T-cell (primary cell): ENCODE measurements at regions not wholly inside any gene's neighbourhood (a gene's known extent, or its start where the extent isn't known, plus 50 kb on each side); places are given as distances from the start of the nearest gene placed in this dataset.
"Not testable (repeated sequence)": the region's sequence is repeated elsewhere in the genome, so short reads cannot be mapped to it uniquely, and the experiment has no call there.

Experiments
- ATAC-seq, 4 experiments: fragments of 200-7000 bp in 3 of 4; fragments of 150-1000 bp in 1 of 4; cut with Tn5 transposase; replicated peaks in 1 of 4; 1 replicate in 3 of 4; 2 replicates in 1 of 4; pipeline ENCODE4 v1.10.0; 2021; ENCODE audit warnings: moderate library complexity in 3 of 4, mild to moderate bottlenecking in 2 of 4, moderate number of reproducible peaks in 1 of 4
- CTCF ChIA-PET, 2 donors: fragments of 300-600 bp; sonication (Branson Sonifier 250); formaldehyde crosslinking; loops; one replicate each; lab custom pipeline; 2022; ENCODE audit warnings: antibody characterized with exemption in 2 of 2; lab: Charles Lee
- POLR2A ChIA-PET, 2 donors: fragments of 300-600 bp; sonication (Branson Sonifier 250); formaldehyde crosslinking; loops; one replicate each; lab custom pipeline; 2022; ENCODE audit warnings: antibody characterized with exemption in 2 of 2; lab: Charles Lee
- DNase-seq, 35 experiments: peaks; one replicate each; pipeline versions ENCODE4 v3.0.0 to v3.0.0-alpha.2; 2013 to 2023
- H3K27ac ChIP-seq: one replicate; pipeline ENCODE4 v1.5.1; 2013; ENCODE audit warnings: low read length
- H3K27me3 ChIP-seq, 2 experiments: replicated peaks in 1 of 2; 1 replicate in 1 of 2; 2 replicates in 1 of 2; pipeline versions ENCODE4 v1.6.1 to v1.7.0; 2013; ENCODE audit warnings: low read length in 1 of 2, mixed read lengths in 1 of 2; ENCODE audit not compliant: control insufficient read depth in 2 of 2, insufficient read depth in 2 of 2; ENCODE audit errors: extremely low read depth in 1 of 2
- H3K36me3 ChIP-seq, 2 donors: 1 replicate in 1 of 2; 2 replicates in 1 of 2; pipeline versions ENCODE4 v1.6.1 to v1.7.0; 2013; ENCODE audit warnings: low read length in 1 of 2; ENCODE audit not compliant: control insufficient read depth in 2 of 2, insufficient read depth in 1 of 2; ENCODE audit errors: extremely low read depth in 1 of 2
- H3K4me1 ChIP-seq, 2 experiments: 1 replicate in 1 of 2; 2 replicates in 1 of 2; pipeline versions ENCODE4 v1.6.1 to v1.7.0; 2013; ENCODE audit warnings: low read length in 2 of 2, mixed read lengths in 1 of 2; ENCODE audit not compliant: insufficient read depth in 2 of 2, control insufficient read depth in 1 of 2; ENCODE audit errors: extremely low read depth in 1 of 2
- H3K4me3 ChIP-seq, 2 donors: 1 replicate in 1 of 2; 2 replicates in 1 of 2; pipeline versions ENCODE4 v1.5.1 to v1.7.0; 2013; ENCODE audit warnings: mild to moderate bottlenecking in 2 of 2, low read length in 1 of 2, moderate library complexity in 1 of 2; ENCODE audit not compliant: control insufficient read depth in 1 of 2; ENCODE audit errors: extremely low read depth in 1 of 2
- H3K9me3 ChIP-seq: 2 replicates; pipeline ENCODE4 v1.7.0; 2013
- H3K27ac Mint-ChIP-seq, 2 donors: one replicate each; pipeline ENCODE4 v1.8.0; 2020 to 2021; ENCODE audit warnings: mild to moderate bottlenecking in 2 of 2, mixed read lengths in 2 of 2
- H3K27me3 Mint-ChIP-seq, 2 donors: one replicate each; pipeline ENCODE4 v1.8.0; 2021 to 2022; ENCODE audit warnings: mixed read lengths in 2 of 2
- H3K36me3 Mint-ChIP-seq: one replicate; pipeline ENCODE4 v1.8.0; 2021; ENCODE audit warnings: mixed read lengths
- H3K4me1 Mint-ChIP-seq, 3 donors: one replicate each; pipeline ENCODE4 v1.8.0; 2020 to 2022; ENCODE audit warnings: mixed read lengths in 3 of 3, mild to moderate bottlenecking in 1 of 3
- H3K4me3 Mint-ChIP-seq, 3 donors: one replicate each; pipeline ENCODE4 v1.8.0; 2020 to 2022; ENCODE audit warnings: mild to moderate bottlenecking in 3 of 3, mixed read lengths in 3 of 3, moderate library complexity in 3 of 3
- H3K9me3 Mint-ChIP-seq, 3 donors: one replicate each; pipeline ENCODE4 v1.8.0; 2020 to 2022; ENCODE audit warnings: mixed read lengths in 3 of 3
- WGBS: methylation state at CpG from one replicate; pipeline ENCODE4 v1.1.5; 2013; ENCODE audit warnings: missing lambda C conversion rate; ENCODE audit not compliant: insufficient coverage; 5-methylcytosine and 5-hydroxymethylcytosine counted together

DNA sequence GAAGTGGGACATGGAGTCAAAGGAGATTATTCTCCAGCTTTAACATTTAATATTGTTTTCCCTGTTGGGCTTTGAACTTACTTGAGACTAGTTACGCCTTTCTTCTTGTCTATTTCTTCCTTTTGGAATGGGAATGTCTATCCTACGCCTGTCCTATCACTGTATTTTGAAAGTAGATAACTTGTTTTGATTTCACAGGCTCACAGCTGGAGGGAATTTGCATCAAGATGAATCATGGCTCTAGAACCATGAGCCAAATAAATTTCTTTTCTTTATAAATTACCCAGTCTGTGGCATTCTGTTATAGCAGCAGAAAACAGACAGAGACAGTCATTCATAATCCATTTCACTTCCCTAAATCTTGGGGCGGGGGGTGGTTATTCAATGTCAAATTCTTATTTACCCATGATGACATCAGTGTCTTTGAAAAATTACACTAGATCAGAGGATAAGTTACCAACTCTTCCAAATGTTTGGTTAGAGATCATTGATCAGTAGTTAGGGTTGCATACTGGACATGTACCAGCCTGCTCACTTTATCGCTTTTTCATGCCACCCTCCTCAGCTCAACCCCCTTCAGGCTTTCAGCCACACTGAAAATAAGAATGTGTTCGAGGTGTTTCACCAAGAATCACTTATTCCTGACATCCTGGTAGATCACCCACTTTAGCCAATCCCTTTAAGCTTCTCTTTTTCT is 419.6 kb upstream of the PIK3R1 start:
- WGBS = 88% methylated on average over 1 of the region's 5 CpGs
- Histone ChIP-seq H3K4me1 (no peaks in the 10 kb centered on the region), H3K27ac (no peak overlapping the region), H3K4me3 (no peak overlapping the region), H3K27me3 (no peaks in the 10 kb centered on the region), H3K36me3 (no peaks in the 10 kb centered on the region), H3K9me3 (no peaks in the 10 kb centered on the region)
- Mint-ChIP-seq H3K9me3 (peaks cover 2 to 7% (median 4%) of the 10 kb centered on the region in 3 donors), H3K27ac (no peak overlapping the region), H3K4me1 (no peaks in the 10 kb centered on the region), H3K36me3 (no peaks in the 10 kb centered on the region), H3K27me3 (peaks cover 0 to 1% of the 10 kb centered on the region in 2 donors), H3K4me3 (no peak overlapping the region)
- ChIA-PET CTCF (no interaction called here), POLR2A (interaction anchor here in 1 of 2 donors (0.5 kb wide), 1 partner anchor 1033 kb away, joined by 3 read pairs; no protein-coding TSS in a partner anchor)
- DNase-seq (no peak), ATAC-seq (no peak)

DNA sequence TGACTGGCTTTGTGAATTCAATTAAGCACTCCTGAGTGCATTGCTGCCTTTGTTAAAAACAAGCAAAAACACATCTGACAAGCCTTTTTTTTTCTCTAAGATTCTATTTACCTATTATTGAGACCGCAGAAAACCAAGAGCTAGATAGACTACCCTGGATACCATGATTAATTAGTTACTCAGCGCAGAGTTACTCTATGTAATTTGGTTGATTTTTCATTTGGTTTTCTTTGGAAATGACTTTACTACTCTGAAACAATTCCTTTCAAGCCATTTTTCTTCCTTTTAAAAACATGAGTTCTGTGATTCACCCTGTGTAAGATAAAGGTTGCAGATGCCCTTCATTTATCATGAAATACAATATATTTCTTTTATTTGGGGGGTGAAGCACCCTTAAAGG is 421.6 kb upstream of the PIK3R1 start:
- Mint-ChIP-seq H3K9me3 (peaks cover 2 to 7% (median 4%) of the 10 kb centered on the region in 3 donors), H3K27me3 (peaks cover 0 to 1% of the 10 kb centered on the region in 2 donors), H3K4me1 (no peaks in the 10 kb centered on the region), H3K4me3 (no peak overlapping the region), H3K27ac (no peak overlapping the region), H3K36me3 (no peaks in the 10 kb centered on the region)
- no peaks in the 10 kb centered on the region for H3K4me1 ChIP-seq
- CTCF ChIA-PET = no interaction called here
- no peak for ATAC-seq
- no CpG with 5 or more reads among the region's 2 CpGs for WGBS
- DNase-seq = no peak
- no peaks in the 10 kb centered on the region for H3K27me3 ChIP-seq
- H3K9me3 ChIP-seq = no peaks in the 10 kb centered on the region
- no peaks in the 10 kb centered on the region for H3K36me3 ChIP-seq
- POLR2A ChIA-PET = no interaction called here
- no peak overlapping the region for H3K27ac ChIP-seq
- no peak overlapping the region for H3K4me3 ChIP-seq

DNA sequence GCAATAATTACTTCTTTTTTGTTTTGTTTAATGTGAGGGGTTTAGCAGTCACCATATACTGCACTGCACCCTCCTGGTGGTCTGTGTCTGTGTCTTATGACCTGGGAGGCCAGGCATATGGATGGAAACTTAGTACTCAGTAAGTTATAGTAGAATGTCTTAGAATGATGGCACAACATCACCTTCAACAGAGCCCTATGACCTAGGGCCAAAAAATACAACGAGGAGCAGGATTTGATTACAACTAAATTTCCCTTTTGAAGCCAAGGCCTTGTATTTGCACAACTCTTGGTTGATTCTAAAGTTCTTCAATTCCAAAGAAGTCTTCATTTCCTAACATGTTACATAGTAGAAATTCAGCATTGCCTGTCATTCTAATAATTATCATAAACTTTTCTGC is 422.1 kb upstream of the PIK3R1 start:
- POLR2A ChIA-PET = no interaction called here
- Mint-ChIP-seq H3K4me1 (no peaks in the 10 kb centered on the region), H3K4me3 (no peak overlapping the region), H3K9me3 (peaks cover 1 to 5% (median 2%) of the 10 kb centered on the region in 3 donors), H3K36me3 (no peaks in the 10 kb centered on the region), H3K27me3 (peaks cover 0 to 1% of the 10 kb centered on the region in 2 donors), H3K27ac (no peak overlapping the region)
- CTCF ChIA-PET = no interaction called here
- ATAC-seq (no peak), DNase-seq (no peak)
- H3K4me1 ChIP-seq = no peaks in the 10 kb centered on the region
- H3K27me3 ChIP-seq = no peaks in the 10 kb centered on the region
- 63% methylated on average over 1 of the region's 1 CpG for WGBS
- no peak overlapping the region for H3K4me3 ChIP-seq
- no peaks in the 10 kb centered on the region for H3K9me3 ChIP-seq
- H3K36me3 ChIP-seq = no peaks in the 10 kb centered on the region
- no peak overlapping the region for H3K27ac ChIP-seq

DNA sequence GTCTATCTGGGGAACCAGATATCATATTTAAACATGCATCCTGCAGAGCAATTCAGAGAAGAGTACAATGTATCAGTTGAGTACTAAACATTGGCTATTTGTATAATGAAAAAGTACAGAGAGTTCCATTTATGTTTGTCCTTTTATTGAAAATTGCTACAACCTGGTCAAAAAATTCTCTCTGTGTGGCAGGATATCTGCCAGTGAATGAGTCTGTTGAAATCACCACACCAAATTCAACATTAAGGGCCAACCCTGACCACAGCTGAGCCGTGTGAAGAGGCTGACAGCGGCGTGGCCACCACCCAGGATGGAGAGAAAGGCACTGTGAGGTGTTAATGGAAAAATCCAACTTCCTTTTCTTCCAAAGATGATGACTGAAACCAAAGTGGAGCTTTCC is 422.7 kb upstream of the PIK3R1 start:
- Mint-ChIP-seq H3K27me3 (peaks cover 0 to 1% of the 10 kb centered on the region in 2 donors), H3K9me3 (no peaks in the 10 kb centered on the region), H3K27ac (no peak overlapping the region), H3K36me3 (no peaks in the 10 kb centered on the region), H3K4me1 (no peaks in the 10 kb centered on the region), H3K4me3 (no peak overlapping the region)
- no CpG with 5 or more reads among the region's 3 CpGs for WGBS
- DNase-seq (no peak), ATAC-seq (no peak)
- ChIA-PET CTCF (no interaction called here), POLR2A (no interaction called here)
- H3K27me3 ChIP-seq = no peaks in the 10 kb centered on the region
- H3K4me3 ChIP-seq = no peak overlapping the region
- H3K9me3 ChIP-seq = no peaks in the 10 kb centered on the region
- no peaks in the 10 kb centered on the region for H3K36me3 ChIP-seq
- no peaks in the 10 kb centered on the region for H3K4me1 ChIP-seq
- H3K27ac ChIP-seq = no peak overlapping the region

DNA sequence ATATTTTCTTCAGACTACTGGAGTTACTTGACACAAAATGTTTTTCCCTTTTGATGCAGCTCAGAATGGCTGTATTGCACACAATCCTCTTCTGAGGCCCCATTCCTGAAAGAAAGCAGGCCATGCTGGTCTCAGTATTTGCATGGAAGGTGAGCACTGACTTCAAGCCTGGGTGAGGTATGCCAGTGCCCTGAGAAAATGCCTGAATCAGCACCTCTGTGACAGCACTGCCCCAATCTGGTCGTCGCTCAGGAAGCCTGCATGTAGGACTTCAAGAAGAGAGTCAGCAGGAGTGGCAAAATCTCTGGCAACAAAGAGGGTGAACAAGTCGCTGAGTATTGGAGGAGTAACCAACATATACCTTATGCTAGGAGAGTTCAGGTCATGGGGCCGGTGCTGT is 425.2 kb upstream of the PIK3R1 start:
- ATAC-seq (no peak), DNase-seq (no peak)
- Histone ChIP-seq H3K36me3 (no peaks in the 10 kb centered on the region), H3K27ac (no peak overlapping the region), H3K4me1 (no peaks in the 10 kb centered on the region), H3K4me3 (no peak overlapping the region), H3K9me3 (no peaks in the 10 kb centered on the region), H3K27me3 (no peaks in the 10 kb centered on the region)
- ChIA-PET POLR2A (no interaction called here), CTCF (no interaction called here)
- no peaks in the 10 kb centered on the region for H3K4me1 Mint-ChIP-seq
- no peak overlapping the region for H3K27ac Mint-ChIP-seq
- peaks cover 0 to 1% of the 10 kb centered on the region in 2 donors for H3K27me3 Mint-ChIP-seq
- H3K9me3 Mint-ChIP-seq = no peaks in the 10 kb centered on the region
- 72% methylated on average over 3 of the region's 4 CpGs for WGBS
- H3K36me3 Mint-ChIP-seq = no peaks in the 10 kb centered on the region
- H3K4me3 Mint-ChIP-seq = no peak overlapping the region

DNA sequence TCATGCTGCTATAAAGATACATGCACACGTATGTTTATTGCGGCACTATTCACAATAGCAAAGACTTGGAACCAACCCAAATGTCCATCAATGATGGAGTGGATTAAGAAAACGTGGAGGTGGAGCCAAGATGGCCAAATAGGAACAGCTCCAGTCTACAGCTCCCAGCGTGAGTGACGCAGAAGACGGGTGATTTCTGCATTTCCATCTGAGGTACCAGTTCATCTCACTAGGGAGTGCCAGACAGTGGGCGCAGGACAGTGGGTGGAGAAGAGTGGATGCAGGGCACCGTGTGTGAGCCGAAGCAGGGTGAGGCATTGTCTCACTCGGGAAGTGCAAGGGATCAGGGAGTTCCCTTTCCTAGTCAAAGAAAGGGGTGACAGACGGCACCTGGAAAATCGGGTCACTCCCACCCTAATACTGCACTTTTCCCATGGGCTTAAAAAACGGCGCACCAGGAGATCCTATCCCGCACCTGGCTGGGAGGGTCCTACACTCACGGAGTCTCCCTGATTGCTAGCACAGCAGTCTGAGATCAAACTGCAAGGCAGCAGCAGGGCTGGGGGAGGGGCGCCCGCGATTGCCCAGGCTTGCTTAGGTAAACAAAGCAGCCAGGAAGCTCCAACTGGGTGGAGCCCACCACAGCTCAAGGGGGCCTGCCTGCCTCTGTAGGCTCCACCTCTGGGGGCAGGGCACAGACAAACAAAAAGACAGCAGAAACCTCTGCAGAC is 435.5 kb upstream of the PIK3R1 start:
- H3K27ac ChIP-seq, H3K4me3 Mint-ChIP-seq, H3K27ac Mint-ChIP-seq, H3K9me3 ChIP-seq, H3K4me1 Mint-ChIP-seq, POLR2A ChIA-PET, H3K4me1 ChIP-seq, ATAC-seq, H3K27me3 ChIP-seq, H3K36me3 ChIP-seq, H3K9me3 Mint-ChIP-seq, H3K36me3 Mint-ChIP-seq, H3K4me3 ChIP-seq, CTCF ChIA-PET: not testable (repeated sequence)
- DNase-seq = peak in 1 of 35 experiments; percentile 5
- WGBS = 82% methylated on average over 9 of the region's 19 CpGs
- peaks cover 7 to 15% of the 10 kb centered on the region in 2 donors for H3K27me3 Mint-ChIP-seq
